HG02623 (cell line): ENCODE measurements at regions not wholly inside any gene's neighbourhood (a gene's known extent, or its start where the extent isn't known, plus 50 kb on each side); places are given as distances from the start of the nearest gene placed in this dataset.
"Not testable (repeated sequence)": the region's sequence is repeated elsewhere in the genome, so short reads cannot be mapped to it uniquely, and the experiment has no call there.

ENCODE experiments used
- ATAC-seq: cut with Tn5 transposase; IDR thresholded peaks from one replicate; pipeline ENCODE4 v1.9.1; 2021; ENCODE audit warnings: moderate library complexity; ENCODE audit not compliant: unreplicated experiment

DNA sequence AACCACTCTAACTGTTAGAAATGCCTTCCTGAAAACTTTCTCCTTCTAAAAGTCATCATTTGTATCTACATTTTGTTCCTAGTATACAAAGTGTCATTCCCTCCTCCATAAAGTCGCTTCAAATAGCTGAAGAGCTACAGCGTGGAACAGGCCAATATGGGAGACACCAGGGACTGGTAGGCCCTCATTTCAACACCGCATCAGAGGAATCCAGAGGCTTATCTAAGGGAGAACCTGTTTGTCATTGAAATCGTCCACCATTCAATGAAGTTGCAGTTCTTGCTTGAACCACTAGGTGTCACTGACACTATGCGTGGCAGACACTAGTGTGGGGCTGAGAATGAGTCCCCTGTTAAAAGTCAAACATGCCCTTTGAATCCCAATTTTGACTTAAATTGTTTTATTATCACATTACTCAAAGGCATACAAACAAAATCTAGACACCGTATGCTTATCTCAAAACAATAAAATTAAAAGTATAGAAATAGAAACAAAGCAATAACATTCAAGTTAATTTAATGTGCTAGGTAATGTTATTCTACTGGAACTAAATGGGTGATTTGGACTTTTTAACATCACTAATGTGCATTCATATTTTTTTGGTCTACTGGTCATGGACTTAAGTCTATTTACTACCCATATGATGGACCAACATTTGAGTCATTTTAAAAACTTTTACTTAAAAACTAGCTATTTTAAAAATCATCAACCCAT is 182.3 kb downstream of the FCRL5 start:
- no peak for ATAC-seq

DNA sequence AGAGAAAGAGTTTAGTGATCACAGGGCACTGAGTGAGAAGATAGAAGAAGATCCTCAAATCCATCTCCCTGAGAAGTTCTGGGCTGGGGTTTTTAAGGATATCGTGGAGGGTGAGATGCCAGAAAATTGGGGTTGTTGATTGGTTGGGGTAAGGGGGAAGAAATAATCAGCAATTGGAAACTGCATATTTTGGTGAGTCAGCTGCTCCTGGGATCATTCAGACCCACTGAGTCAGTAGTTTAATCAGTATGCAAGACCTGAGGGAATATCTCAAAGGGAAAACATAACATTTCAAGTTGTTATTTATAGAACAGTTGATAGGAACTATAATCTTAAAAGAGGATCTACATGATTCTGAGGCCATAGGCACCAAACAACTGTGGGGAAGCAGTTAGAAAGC is 183.4 kb downstream of the FCRL5 start:
- ATAC-seq = not testable (repeated sequence)

DNA sequence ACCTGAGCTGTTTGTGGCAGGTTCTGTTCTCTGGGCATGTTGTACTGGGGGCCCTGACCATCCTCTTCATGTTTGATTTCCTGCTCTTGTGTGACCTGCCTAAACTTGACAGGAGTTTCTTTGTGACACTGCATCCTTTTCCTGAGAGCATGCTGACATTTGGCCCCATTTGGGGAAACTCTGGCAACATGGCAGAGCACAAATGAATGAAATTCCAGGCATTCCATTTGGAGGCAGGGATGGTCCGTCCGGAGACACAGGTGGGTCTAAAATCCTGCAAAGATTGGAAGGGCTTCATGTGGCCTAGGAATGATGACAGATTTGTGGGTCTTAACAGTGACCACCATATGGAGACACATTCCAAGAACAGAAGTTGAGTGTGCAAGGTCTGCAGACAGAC is 184.0 kb downstream of the FCRL5 start:
- no peak for ATAC-seq

DNA sequence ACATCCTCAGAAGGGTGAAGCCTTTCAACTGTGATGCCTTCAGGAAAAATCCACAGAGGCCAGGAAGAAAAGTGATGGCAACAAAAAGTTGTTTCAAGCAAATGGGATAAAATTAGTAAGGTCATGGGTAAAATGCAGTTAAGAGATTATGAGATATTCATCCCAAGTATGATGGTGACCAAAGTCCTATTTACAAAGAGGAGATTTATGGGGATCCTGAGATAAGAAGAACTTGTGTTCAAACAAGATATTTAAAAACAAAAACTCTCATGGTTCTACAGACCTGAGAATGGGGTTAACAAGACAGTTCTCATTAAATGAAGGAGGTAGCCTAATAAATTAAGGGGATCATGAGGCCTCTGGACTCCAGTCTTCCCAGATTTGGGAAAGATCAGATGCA is 184.4 kb downstream of the FCRL5 start:
- ATAC-seq = no peak

DNA sequence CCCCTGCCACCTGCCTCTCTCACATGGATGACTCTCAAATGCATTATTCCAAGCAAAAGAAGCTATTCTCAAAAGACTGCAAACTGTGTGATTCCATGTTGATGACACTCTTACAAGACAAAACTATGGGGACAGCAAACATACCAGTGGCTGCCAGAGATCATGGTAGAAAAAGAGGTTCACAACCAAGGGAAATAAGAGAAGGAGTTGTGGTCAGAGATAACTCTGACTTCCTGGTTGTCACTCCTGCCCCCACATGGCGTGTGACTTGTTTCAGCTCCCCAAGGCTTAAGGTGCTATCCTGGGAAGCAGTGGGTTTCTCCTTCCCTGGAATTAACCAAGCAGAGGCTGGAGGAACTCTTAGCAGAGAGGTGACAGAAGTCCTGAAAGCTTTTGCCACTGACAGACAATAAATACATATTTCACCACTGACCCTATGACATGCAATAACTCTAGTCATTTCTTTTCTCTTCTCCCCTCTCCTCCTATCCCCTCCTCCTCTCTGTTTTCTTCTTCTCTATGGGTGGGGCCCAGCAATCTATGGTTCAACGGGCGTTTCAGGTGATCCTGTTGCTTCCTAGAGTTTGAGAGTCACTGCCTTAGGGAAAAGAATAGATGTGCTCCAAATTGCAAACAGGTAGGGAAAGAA is 185.1 kb downstream of the FCRL5 start:
- ATAC-seq = no peak

DNA sequence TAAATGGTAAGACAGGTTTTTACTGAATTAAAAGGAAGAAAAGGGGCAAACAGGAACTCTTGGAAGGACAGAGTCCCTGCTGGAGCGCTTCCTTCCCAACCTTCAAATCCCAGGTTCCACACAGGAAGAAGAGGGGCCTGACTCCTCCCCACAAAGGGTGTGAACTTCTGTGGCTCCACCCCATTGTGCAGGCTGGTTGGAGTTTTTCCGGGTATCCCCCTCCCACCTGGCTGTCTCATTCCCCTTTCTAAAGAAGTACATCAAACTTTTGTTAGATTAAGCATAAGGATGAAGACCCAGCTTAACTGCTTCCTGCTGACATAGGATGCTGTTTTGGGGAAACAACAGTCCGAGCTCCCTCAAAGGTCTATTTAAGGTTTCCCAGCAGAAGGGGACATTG is 187.7 kb downstream of the FCRL5 start:
- ATAC-seq = no peak

DNA sequence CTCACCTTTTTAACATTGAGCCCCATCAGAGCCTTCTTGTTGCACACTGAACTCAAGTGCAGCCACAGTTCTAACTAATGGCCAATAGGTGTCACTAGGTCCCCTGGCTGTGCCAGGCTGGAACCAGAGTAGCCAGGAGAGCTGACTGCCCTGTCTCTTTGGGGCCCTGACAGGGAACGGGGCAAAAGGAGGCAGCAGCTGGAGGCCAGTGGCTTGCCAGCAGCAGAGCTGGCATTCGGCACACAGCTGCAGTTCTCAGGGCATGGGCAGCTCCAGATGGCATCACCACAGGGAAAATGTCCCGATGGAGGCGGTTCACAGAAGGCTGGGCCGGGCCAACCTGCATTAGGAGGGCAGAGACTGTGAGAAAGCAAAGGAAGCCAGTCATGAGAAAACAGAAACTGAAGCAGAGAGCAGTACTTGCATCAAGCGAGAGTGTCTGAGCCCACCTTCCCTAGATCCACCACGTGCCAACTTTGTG is 188.6 kb downstream of the FCRL5 start:
- no peak for ATAC-seq

DNA sequence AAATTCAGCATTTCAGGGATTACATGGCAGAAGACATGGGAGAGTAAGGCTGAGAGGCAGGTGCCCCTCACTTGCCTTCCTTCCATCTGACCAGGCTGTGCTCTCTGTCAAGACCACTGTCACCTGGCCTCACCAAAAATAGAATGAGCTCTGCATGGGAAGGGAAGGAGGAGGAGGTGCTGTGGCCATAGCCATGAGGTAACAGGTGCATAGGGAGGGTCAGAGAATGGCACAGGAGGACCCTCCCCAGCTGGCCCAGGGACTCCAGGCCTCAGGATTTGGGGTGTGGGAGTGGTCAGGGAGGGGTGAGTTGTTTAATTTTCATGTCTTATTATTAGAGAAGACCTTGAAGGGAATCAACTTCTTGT is 192.3 kb downstream of the FCRL5 start:
- ATAC-seq = no peak

DNA sequence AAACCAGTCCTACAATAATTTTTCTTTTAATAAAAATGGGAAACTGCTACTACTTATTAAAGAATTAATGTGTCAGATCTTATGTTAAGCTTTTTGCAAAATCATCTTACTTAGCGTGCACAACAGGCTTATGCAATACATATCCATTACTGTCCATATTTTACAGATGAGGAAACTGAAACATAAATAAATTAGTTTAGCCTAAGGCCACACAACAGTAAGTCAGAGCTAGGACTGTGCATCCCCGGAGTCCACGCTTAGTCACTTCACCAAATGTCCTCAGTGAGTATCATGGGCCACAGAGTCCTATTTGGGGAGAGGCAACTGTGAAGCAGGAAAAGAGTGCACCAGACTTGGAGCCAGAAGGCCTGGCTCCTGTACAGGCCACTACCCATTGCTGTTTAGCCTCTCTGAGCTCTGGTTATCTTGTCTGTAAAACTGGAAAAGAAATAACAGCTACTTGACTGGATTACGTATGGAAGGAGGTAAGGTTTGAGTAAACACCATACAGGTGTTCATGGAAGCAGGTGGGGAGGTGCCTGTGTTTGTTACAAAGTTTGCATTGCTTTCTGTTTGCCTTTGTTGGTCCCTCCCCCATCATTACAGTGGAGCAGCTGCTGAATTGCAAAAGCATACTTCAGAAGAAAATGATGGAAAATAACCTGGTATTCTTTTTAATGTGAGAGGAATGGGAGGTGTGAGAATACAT is 192.8 kb downstream of the FCRL5 start:
- ATAC-seq = no peak

DNA sequence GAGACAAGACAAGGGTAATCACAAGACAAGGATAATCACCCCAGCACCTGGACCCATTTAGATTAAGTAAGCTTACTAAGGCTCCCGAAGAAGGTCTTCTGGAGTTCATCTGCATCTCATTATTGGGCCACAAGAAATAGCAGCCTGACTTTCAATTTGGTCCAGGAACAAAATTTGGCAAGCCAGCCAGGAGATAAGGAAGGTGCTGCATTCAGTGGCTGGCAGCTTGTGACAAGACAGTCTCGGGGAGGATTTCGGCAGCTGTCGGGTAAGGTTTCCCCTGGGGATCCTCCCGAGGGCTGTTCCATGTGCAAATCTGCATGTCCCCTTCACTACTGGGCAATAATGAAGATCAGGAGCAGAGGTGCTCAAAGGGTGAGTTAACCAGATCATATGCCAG is 195.2 kb downstream of the FCRL5 start:
- ATAC-seq = no peak

DNA sequence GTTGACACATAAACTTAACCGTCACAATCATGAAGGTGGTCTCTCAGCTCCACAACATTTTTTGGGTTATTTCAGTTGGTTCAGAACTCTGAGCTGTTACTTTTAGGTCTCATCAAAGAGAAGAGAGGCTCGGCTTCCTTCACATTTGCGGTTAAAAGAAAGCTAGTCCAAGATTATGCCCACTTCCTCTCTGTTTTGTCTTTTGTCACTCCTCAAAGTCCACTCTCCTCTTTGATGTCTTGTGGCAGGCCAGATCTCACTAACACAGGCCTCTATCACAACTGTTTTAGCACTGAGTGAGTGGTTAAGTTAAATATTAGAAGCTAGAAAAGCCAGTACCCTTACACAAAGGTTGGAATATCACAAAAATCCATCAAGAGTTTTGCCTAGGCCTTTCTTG is 195.7 kb downstream of the FCRL5 start:
- ATAC-seq = no peak

DNA sequence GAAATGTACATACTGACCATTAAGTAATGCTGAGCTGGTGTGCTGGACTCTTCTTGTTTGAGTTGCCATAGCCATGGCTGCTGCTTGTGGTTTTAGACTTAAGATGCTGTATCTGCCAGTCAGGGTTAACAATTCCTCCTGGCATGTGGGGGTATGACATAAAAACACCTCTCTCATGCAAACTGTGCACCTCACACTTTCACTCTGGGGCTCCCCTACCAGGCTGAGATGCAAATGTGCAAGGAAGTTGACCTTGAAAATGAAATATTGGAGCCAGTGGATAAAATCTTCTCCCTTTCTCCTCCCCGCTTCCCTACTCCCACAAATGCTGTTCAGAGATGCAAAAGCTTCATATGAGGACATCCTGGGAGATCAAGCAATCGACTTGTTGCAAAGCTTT is 198.8 kb downstream of the FCRL5 start:
- ATAC-seq = no peak

DNA sequence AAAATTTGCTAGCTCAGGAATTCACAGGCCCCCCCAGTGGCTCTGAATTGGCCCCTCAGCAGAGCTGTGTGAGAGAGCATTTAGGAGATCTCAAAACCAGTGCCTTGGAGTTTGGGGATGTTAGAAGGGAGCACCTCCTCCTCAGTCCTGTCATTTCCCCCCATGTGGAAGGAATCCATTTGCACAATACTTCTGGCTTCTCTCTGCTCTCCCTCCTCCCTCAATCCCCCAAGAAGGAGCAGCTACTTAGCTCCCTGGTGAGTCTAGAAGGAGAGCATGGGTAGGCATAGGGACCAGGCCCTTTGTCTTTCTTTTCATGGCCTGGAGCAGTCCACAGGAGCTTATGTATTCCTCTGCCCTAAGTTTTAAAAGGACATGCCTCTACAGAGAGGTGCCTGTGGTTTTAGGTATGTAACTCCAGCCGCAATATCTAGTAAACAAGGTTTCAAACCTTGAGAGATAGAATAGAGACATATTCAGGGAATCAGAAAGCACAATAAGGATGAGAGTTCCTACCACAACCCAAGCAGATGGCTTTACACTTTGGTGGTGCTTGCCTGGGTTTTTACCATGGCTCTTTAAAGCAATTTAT is 199.4 kb downstream of the FCRL5 start:
- ATAC-seq = no peak

DNA sequence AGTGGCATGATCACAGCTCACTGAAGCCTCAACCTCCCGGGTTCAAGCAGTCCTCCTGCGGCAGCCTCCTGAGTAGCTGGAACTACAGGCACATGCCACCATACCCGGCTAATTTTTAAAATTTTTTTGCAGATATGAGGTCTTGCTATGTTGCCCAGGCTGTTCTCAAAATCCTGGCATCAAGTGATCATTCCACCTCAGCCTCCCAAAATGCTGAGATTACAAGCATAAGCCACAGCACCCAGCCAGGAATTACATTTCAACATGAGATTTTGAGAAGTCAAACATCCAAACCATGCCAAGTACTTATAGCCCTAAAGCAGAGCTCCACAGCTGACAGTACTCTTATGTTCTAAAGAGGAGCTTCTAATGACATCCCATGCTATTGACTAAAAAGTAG is 200.1 kb downstream of the FCRL5 start:
- no peak for ATAC-seq

DNA sequence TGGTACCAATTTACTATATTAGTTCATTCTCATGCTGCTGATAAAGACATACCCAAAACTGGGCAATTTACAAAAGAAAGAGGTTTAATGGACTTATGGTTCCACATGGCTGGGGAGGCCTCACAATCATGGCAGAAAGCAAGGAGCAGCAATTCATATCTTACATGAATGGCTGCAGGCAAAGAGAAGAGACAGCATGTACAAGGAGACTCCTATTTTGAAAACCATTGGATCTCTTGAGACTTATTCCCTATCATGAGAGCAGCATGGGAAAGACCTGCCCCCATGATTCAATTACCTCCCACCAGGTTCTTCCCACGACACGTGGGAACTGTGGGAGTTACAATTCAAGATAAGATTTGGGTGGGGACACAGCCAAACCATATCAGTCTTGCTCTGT is 200.5 kb downstream of the FCRL5 start:
- ATAC-seq = not testable (repeated sequence)

DNA sequence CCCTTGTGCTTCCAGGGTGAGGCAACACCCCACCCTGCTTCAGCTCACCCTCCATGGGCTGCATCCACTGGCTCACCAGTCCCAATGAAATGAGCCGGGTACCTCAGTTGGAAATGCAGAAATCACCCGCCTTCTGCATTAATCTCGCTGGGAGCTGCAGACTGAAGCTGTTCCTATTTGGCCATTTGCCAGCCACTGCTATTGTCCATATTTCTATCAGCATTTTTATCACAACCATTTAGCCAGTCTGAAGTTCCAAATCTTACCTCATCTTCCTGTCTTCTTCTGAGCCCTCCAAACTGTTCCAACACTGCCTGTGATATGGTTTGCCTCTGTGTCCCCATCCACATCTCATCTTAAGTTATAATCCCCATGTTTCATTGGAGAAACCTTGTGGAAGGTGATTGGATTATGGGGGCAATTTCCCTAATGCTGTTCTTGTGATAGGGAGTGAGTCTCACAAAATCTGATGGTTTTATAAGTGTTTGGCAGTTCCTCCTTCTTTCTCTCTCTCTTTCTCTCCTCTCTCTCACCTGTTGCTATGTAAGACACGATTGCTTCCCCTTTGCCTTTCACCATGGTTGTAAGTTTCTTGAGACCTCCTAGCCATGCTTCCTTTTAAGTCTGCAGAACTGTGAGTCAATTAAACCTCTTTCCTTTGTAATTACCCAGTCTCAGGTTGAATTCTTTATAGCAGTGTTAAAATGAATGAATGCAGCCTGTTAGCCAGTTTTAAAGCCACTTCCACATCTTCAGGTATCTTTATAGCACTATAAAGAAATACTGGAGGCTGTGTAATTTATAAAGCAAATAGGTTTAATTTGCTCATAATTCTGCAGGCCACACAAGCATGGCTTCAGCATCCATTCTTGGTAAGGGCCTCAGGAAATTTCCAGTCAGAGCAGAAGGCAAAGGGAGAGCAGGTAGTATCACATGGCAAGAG is 203.5 kb downstream of the FCRL5 start:
- ATAC-seq = no peak

DNA sequence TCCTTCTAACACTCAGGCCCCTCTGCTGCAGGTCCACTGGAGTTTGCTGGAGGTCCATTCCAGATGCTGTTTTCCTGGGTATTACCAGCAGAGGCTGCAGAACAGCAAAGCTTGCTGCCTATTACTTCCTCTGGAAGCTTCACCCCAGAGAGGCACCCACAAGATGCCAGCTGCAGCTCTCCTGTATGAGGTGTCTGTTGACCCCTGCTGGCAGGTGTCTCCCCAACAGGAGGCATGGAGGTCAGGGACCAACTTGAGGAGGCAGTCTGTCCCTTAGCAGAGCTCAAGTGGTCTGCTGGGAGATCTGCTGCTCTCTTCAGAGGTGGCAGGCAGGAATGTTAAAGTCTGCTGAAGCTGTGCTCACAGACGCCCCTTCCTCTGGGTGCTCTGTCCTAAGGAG is 204.8 kb downstream of the FCRL5 start:
- ATAC-seq = no peak

DNA sequence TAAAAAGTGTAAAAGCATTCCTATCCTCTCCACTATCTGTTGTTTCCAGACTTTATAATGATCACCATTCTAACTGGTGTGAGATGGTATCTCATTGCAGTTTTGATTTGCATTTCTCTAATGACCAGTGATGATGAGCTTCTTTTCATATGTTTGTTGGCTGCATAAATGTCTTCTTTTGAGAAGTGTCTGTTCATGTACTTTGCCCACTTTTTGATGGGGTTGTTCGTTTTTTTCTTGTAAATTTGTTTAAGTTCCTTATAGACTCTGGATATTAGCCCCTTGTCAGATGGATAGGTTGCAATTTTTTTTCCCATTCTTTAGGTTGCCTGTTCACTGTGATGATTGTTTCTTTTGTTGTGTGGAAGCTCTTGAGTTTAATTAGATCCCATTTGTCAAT is 199.6 kb upstream of the ETV3 start:
- not testable (repeated sequence) for ATAC-seq

DNA sequence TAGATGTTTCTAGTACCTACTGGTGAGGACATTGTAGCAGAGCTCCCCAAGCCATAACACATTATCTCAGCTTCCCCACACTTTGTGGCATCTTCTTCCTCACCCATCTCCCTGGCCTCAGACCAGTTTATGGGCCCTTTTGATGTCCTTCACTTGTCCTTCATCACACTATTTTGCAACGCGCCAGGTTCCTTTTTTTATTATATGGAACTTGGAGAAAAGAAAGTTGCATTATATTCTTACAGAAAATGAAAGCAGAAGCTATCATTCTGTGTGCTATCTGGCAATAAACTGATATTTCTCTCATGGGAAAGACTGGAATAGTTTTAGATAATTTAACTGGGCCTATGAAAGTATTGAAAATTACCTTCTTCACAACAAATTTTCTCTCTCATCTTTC is 196.9 kb upstream of the ETV3 start:
- no peak for ATAC-seq

DNA sequence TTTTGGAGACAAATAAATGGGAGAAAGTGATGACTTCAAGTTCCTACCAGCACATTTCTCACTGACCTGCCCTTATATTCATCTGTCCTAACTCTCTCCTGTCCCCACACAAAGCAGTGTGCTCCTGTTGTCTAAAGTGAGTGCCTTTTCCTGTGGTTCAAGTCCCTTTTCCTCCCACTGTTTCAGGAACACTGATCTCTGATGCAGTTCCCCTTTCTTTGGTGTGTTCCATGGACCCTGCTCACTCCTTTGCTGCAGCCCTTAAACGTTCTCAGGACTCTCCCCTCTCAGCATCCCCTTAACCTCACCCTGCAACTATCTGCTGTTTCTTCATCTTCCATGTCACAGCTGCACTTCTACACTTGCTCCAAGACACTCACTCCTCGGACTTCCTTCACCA is 195.8 kb upstream of the ETV3 start:
- no peak for ATAC-seq

DNA sequence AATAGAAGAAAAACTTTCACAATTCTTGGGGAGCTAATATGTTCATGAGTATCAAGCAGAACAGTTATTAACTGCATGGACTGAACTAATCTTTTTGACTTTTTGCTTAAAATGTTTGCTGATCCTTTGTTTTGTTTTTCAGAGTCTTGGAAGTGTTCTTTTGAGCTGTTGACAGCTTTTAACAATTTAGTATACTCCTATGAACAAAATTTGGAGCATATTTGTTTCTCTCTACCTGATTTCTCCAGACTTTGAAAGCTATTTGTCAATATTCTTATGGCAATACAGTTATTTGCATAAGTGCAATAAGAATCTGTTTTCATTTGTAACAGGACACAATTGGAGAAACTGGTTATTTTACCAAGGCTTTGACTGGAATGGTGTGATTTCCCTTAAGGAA is 192.0 kb upstream of the ETV3 start:
- not testable (repeated sequence) for ATAC-seq
